ENCODE measurements at regions not wholly inside any gene's neighbourhood (a gene's known extent, or its start where the extent isn't known, plus 50 kb on each side); places are given as distances from the start of the nearest gene placed in this dataset.

- TF ChIP-seq CTCF (IDR thresholded peaks at IDR 0.05) (no peak), POLR2AphosphoS5 (IDR thresholded peaks at IDR 0.05) (no peak)
Measured at GRCh38 chr9:13769006-13769405, 489.5 kb upstream of the MPDZ start.

Measured in suprapubic skin (tissue), 3 donors.